ENCODE measurements at regions not wholly inside any gene's neighbourhood (a gene's known extent, or its start where the extent isn't known, plus 50 kb on each side); places are given as distances from the start of the nearest gene placed in this dataset.

DNA sequence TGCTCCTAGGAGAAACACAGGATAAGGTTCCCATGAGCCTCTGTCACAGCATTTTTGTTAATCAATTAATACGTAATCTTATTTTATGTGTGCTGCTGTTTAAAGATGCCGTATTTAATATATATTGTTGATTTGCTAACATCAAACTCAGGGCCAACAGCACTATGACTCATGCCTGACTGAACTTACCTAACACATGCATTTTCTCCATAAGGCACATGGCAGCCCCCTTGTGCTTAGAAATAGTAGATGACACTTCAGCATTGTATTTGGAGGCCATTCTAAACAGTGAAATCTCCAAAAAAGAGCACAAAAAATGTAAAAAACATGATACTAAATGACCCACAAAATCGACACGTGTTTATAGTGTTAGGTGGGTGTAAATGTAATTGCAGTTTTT is 314.8 kb downstream of the MYCN start:
- DNase-seq = no peak

DNA sequence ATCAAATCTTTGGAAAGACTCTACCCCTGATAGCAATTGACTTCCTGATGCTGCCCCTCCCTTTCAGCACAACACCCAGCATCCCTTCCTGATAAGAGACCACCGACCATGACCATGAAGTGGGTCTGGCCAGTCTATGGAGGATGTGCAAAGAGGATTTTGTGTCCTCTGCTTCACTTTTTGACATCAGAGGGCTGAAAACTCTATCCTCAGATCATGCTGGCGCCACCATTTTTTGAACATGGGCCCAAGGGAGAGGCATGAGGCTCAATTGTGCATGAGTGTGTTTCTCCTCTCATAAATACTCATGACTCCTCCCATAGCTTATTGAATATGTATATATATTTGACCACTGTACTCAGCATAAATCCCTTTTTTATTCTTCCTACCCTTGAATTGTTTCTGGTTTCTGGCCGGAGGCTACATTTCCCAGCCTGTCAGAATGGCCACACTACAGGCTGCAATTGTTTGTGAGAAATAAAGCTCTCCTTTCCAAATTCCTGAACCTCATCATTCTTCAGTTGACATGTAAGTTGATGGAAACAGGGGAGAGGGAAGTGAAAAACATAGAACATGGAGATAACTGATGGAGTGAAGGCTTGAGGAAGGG is 314.1 kb downstream of the MYCN start:
- no peak for DNase-seq

DNA sequence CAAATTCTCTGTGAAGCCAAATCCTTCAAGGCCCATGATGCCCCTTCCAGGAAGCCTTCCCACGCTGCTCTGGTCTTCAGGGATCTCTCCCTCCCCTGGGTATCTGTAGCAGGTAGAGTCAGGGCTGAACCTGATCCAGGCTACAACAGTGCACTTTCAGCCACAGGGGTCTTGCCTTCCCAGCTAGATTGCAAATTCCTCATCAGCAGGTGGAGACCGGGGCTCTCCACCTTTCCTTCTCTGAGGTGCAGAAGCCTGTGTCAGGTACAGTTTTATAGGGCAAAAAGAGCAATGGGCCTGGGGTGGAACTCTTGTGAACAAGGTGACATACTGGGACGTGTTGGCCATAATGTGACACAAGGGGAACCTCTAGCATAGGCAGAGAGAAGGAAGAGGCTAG is 312.9 kb downstream of the MYCN start:
- DNase-seq = no peak

DNA sequence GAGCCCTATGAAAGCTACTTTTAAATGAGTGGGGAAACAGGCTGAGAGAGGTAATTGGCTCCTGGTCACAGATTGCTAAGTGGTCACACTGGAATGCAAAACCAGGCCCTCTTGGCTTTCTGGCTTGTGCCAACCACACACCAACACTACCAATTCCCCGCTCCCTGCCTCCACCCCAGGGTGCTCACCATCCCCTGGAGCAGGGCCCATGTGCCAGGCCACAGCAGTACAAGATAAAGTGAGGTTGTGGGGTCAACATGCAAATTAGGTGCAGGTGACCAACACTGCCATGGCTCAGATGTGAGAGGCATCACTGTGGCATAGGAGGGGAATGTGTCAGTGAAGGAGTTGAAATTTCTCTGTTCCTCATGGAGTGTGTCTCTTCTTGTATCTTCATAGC is 312.5 kb downstream of the MYCN start:
- DNase-seq = no peak

DNA sequence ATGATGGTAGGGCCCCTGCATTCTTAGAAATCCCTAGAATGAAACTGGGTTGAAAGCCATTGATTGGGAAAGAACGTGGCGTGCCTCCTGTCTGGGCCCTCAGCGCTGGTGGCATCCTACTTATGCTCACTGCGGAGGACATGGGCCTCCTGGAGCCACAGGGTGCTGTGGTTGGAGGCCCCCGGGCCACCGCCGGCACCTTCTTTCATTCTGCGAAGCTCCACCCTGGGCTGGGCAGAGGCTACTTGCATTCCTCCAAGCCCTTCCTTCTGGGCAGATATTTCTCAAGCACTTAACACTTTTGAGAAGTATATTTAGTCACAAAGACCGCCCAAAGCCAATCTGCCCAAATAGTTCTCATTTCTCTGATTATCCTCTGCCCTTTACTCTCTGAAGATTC is 311.9 kb downstream of the MYCN start:
- no peak for DNase-seq

DNA sequence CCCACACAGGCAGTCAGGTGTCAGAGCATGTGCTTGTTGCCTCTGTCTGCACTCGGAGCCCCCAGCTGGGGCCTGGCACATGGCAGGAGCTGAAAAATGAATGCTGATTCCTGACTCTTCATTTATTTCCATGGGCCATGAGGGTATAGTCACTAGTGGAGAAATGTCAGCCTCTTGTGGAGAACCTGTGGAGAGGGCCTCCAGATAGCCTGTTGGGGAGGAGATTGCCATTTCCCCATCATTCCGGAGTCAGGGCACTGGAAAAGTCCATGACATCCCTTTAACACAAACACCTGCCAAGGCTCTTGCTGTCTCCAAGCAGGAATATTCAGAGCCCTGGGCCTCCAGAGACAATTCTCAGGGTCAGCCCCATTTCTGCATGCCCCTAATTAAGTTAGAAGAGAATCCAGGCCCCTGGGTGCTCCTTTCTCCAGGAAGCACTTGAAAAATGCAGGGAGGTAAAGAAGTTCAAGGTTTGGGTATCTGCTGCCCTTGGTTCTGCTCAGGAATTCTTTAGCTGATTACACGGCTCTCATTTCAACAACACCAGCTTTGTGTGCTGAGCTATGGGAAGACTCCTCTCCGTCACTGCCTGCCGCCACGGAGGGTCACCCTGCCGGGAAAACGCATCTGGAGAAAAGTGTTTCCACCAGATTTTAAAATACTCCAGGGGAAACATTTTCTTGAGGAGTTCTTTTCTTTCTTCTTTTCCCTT is 311.3 kb downstream of the MYCN start:
- DNase-seq = no peak

DNA sequence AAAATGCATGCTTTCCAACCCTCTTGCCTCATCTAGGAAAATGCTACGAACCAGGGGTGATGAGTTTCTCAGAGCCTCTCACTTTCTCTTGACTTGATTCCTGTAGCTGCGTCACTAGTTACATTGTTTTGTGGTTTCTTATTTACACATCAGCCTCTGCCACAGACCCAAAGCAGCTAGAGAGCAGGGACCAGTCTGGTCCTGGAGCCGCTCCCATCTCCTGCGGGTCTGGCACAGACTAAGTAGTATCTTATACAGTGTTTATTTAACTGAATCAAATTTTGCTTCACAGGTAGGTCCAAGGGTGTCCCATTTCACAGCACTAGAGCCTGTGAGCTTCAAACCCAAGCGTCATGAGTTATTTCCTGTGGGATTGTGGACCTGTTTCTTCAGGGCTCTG is 310.5 kb downstream of the MYCN start:
- no peak for DNase-seq

DNA sequence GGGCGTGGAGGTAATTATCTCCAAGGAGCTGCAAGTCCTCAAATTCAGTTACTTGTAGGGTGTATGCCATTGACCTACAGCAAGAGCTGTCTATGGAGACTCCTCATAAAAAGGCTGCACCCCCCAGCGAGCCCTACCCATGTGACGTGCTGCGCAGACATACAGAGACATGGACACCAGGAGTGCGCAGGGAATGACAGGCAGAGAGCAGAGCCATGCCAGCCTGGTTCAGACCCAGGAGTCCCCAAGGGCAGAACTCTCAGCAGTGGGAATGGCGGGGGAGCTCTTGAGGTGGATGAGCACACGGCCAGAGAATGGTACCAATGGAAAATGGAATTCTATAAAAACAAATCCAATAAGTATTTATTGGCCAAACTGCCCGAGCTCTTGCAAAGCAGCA is 310.1 kb downstream of the MYCN start:
- no peak for DNase-seq

DNA sequence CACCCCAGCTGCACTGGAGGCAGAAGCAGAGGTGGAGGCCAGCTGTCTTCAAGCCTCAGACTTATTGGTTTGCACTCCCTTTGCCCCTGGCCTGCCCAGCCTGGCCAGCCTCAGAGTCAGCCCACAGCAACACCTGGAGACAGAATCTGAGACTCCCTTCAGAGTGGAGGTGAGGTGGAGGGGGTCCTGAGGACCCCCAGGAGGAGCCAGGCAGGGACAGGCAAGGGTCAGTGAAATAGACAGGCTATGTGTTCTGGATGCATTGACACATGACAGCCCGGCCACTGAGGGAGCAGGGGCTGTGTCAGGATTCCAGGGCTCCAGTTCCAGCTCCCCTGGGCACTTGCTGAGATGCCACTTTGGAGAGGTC is 309.7 kb downstream of the MYCN start:
- no peak for DNase-seq

DNA sequence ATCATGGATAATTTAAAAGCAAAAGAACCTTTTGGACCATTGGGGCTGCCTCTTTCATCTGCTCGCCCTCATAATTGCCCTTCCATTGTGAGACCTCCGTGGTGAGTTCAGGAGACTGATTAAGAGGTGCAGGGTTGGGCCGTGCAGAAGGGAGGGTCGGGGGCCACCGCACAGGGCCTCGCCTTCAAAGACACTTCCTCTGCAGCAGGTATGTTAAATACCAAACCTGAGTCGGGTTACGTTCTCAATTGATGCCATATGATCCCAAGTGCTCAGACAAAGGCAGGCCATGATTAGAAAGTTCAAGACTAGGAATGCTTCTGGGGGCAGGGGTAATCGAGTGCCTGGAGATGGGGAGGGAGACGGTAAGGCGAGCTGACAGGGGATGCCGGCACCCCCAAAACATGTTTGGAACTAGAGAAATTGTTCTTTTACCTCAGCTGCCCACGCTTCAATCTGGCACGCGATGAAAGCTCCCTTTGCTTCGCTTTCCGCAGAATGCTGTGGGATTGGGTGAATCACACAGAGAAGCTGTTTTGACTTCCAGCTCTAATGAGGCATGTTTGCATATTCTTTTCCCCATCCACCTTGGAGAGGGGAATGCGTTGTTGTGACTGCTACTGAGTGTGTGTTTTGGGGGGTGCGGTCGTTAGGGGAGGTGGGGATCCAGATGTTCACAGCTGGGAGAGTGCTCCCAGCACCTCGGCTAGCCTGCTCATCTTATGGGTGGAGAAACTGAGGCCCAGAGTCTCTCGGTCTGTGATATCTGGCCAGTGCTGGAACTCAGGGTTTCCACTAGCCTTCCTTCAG is 309.1 kb downstream of the MYCN start:
- DNase-seq = no peak

DNA sequence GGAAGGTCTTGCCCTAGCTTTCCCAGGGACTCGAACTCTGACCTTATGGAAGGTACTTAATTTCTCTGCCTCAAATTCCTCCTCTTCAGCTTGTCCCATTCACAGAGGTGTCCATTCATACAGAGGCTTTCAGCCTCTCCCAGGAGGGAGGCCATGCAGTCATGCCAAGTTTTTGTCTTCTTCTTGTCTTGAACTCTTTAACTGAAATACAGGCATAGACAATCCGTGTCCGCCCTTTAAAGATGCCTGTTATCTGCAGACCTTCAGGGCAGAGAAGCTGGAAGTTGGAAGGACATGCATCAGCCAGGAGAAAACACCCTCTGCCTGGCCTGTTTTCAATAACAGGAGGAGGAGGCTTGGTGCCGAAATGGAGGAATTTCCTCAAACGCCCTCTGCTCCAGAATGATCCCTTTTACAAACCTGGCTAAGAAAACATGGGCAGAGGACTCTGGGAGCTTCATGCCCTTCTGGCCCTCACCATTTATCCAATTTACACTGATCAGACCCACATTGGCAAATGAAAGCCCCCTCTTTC is 308.3 kb downstream of the MYCN start:
- no peak for DNase-seq

DNA sequence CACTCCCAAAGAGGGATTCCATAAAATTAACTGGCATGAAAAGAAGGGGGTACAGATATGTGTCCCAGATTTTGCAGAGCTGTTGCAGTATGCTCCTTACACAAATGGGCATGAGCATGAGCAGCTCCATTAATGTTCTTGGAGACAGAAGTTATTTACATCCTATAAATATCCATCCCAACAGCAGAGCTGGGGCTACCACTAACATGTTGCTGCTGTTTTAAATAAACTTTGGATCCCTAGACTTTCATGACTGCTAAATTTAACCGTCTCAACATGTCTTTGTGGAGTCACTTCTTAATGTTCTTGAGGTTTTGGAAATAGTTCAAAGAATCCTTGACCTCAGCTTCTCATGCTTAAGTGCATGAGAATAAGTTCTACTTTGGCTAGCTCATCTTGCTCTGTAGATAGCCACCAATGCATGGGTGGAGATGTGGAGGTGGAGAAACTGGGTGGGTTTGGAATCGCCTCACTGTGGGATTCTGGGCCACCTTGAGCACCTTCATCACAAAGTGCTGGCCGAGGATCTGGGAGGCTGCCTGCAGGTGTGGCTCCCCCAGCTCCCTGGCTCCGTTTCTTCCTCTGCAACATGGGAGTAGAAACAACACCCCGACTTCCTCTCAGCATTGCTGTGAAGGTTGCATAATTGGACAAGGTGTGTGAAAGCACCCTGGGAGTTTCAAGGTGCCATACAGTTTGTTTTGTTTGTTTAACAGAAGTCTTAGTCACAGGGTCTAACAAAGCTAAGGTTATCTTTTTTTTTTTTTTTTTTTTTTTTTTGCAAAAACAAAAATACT is 307.2 kb downstream of the MYCN start:
- no peak for DNase-seq

DNA sequence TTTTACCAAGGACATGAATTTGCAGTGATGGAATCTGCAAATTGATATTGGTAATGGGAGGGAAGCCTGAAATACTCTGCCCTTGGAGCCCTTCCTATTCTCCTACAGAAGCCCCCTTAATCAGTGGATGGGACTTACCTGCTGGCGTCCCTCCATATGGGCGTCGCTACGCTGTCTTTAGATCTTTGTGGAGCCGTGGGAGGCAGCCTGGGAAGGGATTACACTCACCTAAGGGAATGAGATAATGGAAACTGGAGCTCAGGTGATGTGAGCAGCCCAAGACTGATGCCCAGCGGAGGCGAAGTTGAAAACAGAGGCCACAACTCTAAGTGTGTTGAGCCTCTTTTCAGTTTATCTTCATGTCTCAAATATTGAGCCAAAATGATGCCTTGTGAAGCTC is 306.6 kb downstream of the MYCN start:
- DNase-seq = no peak

DNA sequence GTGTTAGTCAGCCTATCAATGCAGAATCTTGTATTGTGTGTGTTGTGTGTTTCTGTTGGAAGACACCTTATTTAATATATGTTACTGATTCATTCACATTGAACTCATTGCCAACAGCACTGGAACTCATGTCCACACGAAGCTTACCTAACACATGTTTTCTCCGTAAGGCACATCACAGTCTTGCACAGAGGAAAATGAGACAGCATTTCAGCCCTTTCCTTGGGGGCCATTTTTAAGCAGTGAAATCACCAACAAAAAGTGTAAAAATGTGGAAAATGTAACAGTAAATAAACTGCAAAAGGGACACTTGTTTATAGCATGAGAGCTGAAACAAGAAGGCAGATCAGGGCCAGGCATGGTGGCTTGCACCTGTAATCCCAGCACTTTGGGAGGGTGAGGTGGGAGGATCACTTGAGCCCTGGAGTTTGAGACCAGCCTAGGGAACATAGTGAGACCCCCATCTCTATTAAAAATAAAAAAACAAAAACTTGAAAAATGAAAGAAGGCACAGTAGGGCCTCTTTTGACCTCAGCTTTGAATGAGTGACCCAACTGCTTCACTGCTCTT is 306.0 kb downstream of the MYCN start:
- DNase-seq = no peak

DNA sequence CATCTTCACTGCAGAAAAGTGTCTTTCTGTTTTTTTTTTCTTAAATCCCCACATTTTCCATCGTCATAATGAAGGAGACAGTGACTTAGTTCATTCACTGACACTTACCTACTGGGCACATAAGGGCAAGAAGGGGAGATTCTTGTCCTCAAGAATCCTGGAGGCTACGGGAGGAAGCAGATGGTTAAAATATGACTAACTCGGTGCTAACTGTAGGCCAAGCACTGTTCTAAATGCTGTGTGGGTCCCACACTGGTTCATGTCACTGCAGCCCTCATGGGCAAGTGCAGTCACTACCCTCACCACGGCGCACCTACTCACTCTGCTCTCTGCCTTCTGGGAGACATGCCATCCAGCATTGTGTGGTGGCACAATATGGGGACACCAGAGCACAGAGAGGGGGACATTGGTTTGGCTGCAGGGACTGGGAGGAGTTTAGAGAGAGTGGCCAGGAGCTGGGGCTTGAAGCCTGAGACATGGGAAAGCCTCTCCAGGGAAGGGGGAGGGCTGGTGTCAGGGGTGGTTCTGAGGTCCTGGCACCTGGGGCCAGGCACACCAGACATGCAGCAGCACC is 305.2 kb downstream of the MYCN start:
- DNase-seq = no peak

DNA sequence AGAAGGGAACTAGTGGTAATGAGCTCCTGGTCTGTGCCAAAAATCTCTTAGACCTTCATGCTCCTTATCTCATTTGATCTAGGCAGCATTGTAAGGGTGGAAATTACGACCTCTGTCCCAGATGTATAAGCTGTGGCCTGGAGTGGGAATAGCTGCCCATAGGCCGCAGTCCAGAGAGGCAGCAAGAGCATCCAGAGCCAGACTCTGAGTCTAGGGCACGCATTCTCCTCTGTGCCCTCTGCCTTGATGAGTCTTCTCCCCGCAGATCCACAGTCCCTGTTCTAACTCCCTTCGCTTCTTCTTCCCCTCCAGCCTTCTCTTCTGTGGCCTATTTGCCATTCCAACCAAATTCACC is 304.6 kb downstream of the MYCN start:
- no peak for DNase-seq

DNA sequence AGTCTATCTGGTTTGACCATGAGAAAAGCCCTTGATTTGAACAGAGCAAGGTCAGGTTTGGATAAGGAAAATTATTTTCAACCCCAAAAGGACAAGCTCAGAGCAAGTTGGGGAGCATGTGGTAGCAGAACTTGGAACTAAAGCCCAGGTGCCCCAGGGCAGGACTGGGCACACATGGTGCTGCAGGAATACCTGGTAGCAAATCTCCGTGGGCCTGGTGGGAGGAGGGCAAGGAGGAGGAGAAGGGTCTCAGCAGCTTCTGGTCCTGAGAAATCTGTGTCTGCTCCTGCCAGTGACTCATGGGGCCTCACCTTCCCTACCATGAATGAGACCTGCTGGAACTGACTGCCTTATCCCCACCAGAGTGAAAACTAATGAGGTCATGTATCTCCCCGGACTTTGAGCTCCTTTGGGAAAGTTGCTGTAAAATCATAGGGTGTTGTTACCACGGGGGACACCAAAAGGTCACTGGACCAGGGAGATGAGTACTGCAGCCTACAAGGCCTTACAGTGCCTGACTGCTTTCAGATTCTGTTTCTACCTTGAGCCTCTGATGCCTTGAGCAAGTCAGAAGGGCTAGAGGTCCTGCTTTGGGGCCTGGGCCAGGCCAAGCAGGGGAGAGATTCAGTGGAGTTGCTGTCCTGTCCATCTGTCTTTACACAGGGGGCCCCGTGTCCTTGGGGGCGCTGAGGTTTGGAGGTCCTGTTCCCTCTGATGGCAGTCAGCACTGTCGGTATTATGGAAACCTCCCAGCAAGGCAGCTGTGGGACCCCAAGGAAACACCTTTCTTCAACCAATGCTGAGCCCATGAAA is 304.0 kb downstream of the MYCN start:
- DNase-seq = no peak

DNA sequence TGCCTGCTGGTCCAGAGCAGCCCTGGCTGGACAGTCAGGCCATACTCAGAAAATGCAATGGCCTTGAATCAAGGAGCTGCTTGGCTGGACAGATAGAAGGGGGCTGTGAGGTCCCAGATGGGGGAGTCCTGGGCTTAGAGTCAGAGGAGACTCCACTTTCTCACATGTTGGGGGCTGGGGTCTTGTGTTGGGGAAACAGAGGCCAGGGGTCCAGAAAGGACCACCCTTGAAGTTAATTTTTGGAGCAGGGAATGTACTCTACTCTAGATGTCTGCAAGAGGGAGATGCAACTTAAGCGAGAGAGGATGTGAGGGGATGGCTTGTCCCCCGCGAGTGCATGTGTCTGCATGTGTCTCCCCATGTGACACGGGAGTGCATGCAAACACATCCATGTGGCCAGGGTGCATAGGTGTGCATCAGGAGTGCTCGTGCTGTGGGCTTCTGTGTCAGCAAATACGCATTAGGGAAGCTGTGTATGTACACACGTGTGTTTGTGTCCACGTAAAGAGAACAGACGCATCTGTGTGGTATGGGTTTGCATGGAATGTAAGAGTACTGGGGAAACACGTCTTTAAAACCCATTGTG is 303.2 kb downstream of the MYCN start:
- DNase-seq = no peak

DNA sequence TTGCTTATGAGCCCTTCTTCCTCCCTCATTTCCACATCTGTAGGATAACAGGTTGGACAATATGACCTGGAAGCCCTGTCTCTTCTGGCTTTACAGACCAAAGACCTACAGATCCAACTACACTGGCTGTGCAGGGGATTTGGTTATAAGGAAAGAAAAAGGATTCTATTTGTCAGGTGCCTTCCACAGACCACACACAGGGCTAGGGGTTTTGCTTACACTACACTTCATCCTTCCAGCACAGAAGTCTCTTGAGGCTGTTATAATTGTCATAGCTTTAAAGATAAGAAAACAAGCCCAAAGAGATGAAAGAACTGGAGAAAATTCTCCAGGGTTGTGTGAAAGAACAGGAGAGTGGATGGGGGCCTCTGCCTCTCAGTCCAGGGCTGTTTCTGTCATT is 302.6 kb downstream of the MYCN start:
- no peak for DNase-seq
